ENCODE measurements at regions not wholly inside any gene's neighbourhood (a gene's known extent, or its start where the extent isn't known, plus 50 kb on each side); places are given as distances from the start of the nearest gene placed in this dataset.

- Histone ChIP-seq H3K27me3 (ENCODE audit: control insufficient read depth in 1 of 2, insufficient read depth in 2 of 2, low read length in 2 of 2) (no peaks in the 10 kb centered on the region), H3K4me2 (ENCODE audit: low read depth, low read length) (no peak overlapping the region), H4K20me1 (ENCODE audit: insufficient read depth, low read length) (no peaks in the 10 kb centered on the region), H3K79me2 (ENCODE audit: insufficient read depth, low read length) (no peaks in the 10 kb centered on the region), H2AFZ (ENCODE audit: low read length) (no peak overlapping the region), H3K36me3 (replicated peaks in 1 of 2; ENCODE audit: control insufficient read depth in 1 of 2, insufficient read depth in 2 of 2, low read length in 2 of 2) (no peaks in the 10 kb centered on the region), H3K9ac (ENCODE audit: insufficient read depth, low read depth, low read length) (no peak overlapping the region), H3K27ac (ENCODE audit: extremely low read length, insufficient read depth, low read length) (no peak overlapping the region), H3K9me3 (ENCODE audit: low read length) (peaks cover 88% of the 10 kb centered on the region), H3K4me1 (ENCODE audit: insufficient read depth, low read length) (no peaks in the 10 kb centered on the region), H3K4me3 (replicated peaks in 1 of 3; ENCODE audit: insufficient read depth in 1 of 3, low read depth in 2 of 3, low read length in 3 of 3) (no peak overlapping the region)
- under 1% methylated on average over 4 of the region's 4 CpGs for WGBS (ENCODE audit: low lambda C conversion rate)
- no peak for DNase-seq (ENCODE audit: low spot score)
- in situ Hi-C loops (cut with HindIII; ENCODE audit: extremely low pct_ligation_motif_present, low pct_unique_long_range_greater_than_20kb) = no loop called here
- intact Hi-C loops (cut with micrococcal nuclease; ENCODE audit: unreplicated experiment) = no loop called here
- ChIA-PET CTCF (ENCODE audit: low intra/inter-chr PET ratio, low total read pairs) (no interaction called here), POLR2A (no interaction called here)
- TF ChIP-seq MAFF (IDR thresholded peaks at IDR 0.05; ENCODE audit: low read depth, low read length) = no peak
- TF ChIP-seq ZC3H4 (CRISPR knock-in tag; IDR thresholded peaks at IDR 0.05; ENCODE audit: borderline replicate concordance) = no peak
- no peak for TF ChIP-seq HNRNPL (IDR thresholded peaks at IDR 0.05; ENCODE audit: low read depth, low read length)
- no peak for TF ChIP-seq DBP (CRISPR knock-in tag; IDR thresholded peaks at IDR 0.05; ENCODE audit: not compliant biosample characterization)
- no peak for TF ChIP-seq POLR2AphosphoS2 (IDR thresholded peaks at IDR 0.05; ENCODE audit: low read depth, low read length)
- no peak for TF ChIP-seq NR1H2 (CRISPR knock-in tag; IDR thresholded peaks at IDR 0.05; ENCODE audit: borderline replicate concordance, low read depth)
- TF ChIP-seq SKIL (CRISPR knock-in tag; IDR thresholded peaks at IDR 0.05; ENCODE audit: borderline replicate concordance) = no peak
- TF ChIP-seq AKAP8 (CRISPR knock-in tag; IDR thresholded peaks at IDR 0.05) = no peak
- no peak for TF ChIP-seq AHDC1 (CRISPR knock-in tag; IDR thresholded peaks at IDR 0.05; ENCODE audit: borderline replicate concordance)
- no peak for TF ChIP-seq ZFYVE20 (CRISPR knock-in tag; IDR thresholded peaks at IDR 0.05; ENCODE audit: borderline replicate concordance, low read depth)
- no peak for TF ChIP-seq WIZ (CRISPR knock-in tag; IDR thresholded peaks at IDR 0.05)
- ATAC-seq = no peak
- BruUV-seq (replicated peaks) = no TSS peak
- FAIRE-seq = no peak
Observed at GRCh38 chr5:165573445-165573844, 2068.0 kb downstream of the MAT2B start.
